Stromal cell of bone marrow (primary cell): ENCODE measurements at regions not wholly inside any gene's neighbourhood (a gene's known extent, or its start where the extent isn't known, plus 50 kb on each side); places are given as distances from the start of the nearest gene placed in this dataset.

Experiments used
- DNase-seq: peaks from one replicate; pipeline ENCODE4 v3.0.0-alpha.2; 2012; ENCODE audit warnings: low read depth

- no peak for DNase-seq
These were observed 59.4 kb upstream of the BZW1 start for GRCh38 chr2:200752332-200752731.

GRCh38 chr2:200752835-200753234 is 58.9 kb upstream of the BZW1 start:
- no peak for DNase-seq

- peak; percentile 67 for DNase-seq
These were observed 54.9 kb upstream of the BZW1 start for GRCh38 chr2:200756618-200757321.

GRCh38 chr2:200757399-200757798 is 54.3 kb upstream of the BZW1 start:
- DNase-seq = no peak

- DNase-seq = no peak
These were observed 53.4 kb upstream of the BZW1 start for GRCh38 chr2:200758341-200758740.

GRCh38 chr2:200761266-200761665 is 50.4 kb upstream of the BZW1 start:
- no peak for DNase-seq
